ENCODE measurements at regions not wholly inside any gene's neighbourhood (a gene's known extent, or its start where the extent isn't known, plus 50 kb on each side); places are given as distances from the start of the nearest gene placed in this dataset.
"Not testable (repeated sequence)": the region's sequence is repeated elsewhere in the genome, so short reads cannot be mapped to it uniquely, and the experiment has no call there.

GRCh38 chr14:106750089-106750488 is 1223.7 kb downstream of the TMEM121 start:
- TF ChIP-seq, protein P1, sequence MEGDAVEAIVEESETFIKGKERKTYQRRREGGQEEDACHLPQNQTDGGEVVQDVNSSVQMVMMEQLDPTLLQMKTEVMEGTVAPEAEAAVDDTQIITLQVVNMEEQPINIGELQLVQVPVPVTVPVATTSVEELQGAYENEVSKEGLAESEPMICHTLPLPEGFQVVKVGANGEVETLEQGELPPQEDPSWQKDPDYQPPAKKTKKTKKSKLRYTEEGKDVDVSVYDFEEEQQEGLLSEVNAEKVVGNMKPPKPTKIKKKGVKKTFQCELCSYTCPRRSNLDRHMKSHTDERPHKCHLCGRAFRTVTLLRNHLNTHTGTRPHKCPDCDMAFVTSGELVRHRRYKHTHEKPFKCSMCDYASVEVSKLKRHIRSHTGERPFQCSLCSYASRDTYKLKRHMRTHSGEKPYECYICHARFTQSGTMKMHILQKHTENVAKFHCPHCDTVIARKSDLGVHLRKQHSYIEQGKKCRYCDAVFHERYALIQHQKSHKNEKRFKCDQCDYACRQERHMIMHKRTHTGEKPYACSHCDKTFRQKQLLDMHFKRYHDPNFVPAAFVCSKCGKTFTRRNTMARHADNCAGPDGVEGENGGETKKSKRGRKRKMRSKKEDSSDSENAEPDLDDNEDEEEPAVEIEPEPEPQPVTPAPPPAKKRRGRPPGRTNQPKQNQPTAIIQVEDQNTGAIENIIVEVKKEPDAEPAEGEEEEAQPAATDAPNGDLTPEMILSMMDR (IDR thresholded peaks at IDR 0.05): not testable (repeated sequence)
- TF ChIP-seq ZFX (IDR thresholded peaks at IDR 0.05; ENCODE audit: borderline replicate concordance): not testable (repeated sequence)

Measured in 22Rv1 (cell line).